Mesothelial cell of epicardium (in vitro differentiated cells): ENCODE measurements at regions not wholly inside any gene's neighbourhood (a gene's known extent, or its start where the extent isn't known, plus 50 kb on each side); places are given as distances from the start of the nearest gene placed in this dataset.

Experiments
- DNase-seq, 2 experiments: peaks; one replicate each; pipeline ENCODE4 v3.0.0; 2021; ENCODE audit warnings: low spot score in 2 of 2; ENCODE audit not compliant: unreplicated experiment in 2 of 2
- H3K27ac Mint-ChIP-seq: 2 replicates; pipeline ENCODE4 v1.8.0; 2021; ENCODE audit warnings: mixed read lengths
- H3K27me3 Mint-ChIP-seq: 2 replicates; pipeline ENCODE4 v1.8.0; 2021; ENCODE audit warnings: low read depth, mixed read lengths
- H3K36me3 Mint-ChIP-seq: 2 replicates; pipeline ENCODE4 v1.8.0; 2021; ENCODE audit warnings: mixed read lengths
- H3K4me1 Mint-ChIP-seq: 2 replicates; pipeline ENCODE4 v1.8.0; 2021; ENCODE audit warnings: mixed read lengths
- H3K4me3 Mint-ChIP-seq: 2 replicates; pipeline ENCODE4 v1.8.0; 2021; ENCODE audit warnings: mild to moderate bottlenecking, moderate library complexity, mixed read lengths
- H3K9me3 Mint-ChIP-seq: 2 replicates; pipeline ENCODE4 v1.8.0; 2021; ENCODE audit warnings: mixed read lengths
- CTCF ChIP-seq: fragments of 200-600 bp; sonication (generic); IDR thresholded peaks from one replicate; pipeline ENCODE4 v1.5.0; 2021; ENCODE audit warnings: antibody characterized with exemption; ENCODE audit not compliant: unreplicated experiment

- Mint-ChIP-seq H3K27me3 (no peaks in the 10 kb centered on the region), H3K4me3 (no peak overlapping the region), H3K27ac (no peak overlapping the region), H3K36me3 (no peaks in the 10 kb centered on the region), H3K9me3 (no peaks in the 10 kb centered on the region), H3K4me1 (peaks cover 3% of the 10 kb centered on the region)
- no peak for DNase-seq
- TF ChIP-seq CTCF, result no peak
These were observed 64.5 kb upstream of the DST start for GRCh38 chr6:56706981-56707726.

- Mint-ChIP-seq H3K4me3 (no peak overlapping the region), H3K4me1 (peaks cover 4% of the 10 kb centered on the region), H3K27me3 (no peaks in the 10 kb centered on the region), H3K27ac (no peak overlapping the region), H3K36me3 (peaks cover 11% of the 10 kb centered on the region), H3K9me3 (no peaks in the 10 kb centered on the region)
- DNase-seq, result no peak
- peak; percentile 43 for TF ChIP-seq CTCF
These were observed 56.5 kb upstream of the DST start for GRCh38 chr6:56699066-56699654.

- Mint-ChIP-seq H3K9me3 (no peaks in the 10 kb centered on the region), H3K4me3 (no peak overlapping the region), H3K27ac (no peak overlapping the region), H3K36me3 (peaks cover 11% of the 10 kb centered on the region), H3K4me1 (peaks cover 21% of the 10 kb centered on the region), H3K27me3 (no peaks in the 10 kb centered on the region)
- DNase-seq, result no peak
- TF ChIP-seq CTCF, result no peak
These were observed 53.0 kb upstream of the DST start for GRCh38 chr6:56695702-56696101.

GRCh38 chr6:56694002-56694401 lies 51.3 kb upstream of the DST start:
- no peak overlapping the region for H3K4me3 Mint-ChIP-seq
- peaks cover 11% of the 10 kb centered on the region for H3K36me3 Mint-ChIP-seq
- no peak overlapping the region for H3K27ac Mint-ChIP-seq
- H3K4me1 Mint-ChIP-seq, result peaks cover 26% of the 10 kb centered on the region
- no peaks in the 10 kb centered on the region for H3K9me3 Mint-ChIP-seq
- no peak for TF ChIP-seq CTCF
- no peak for DNase-seq
- H3K27me3 Mint-ChIP-seq, result no peaks in the 10 kb centered on the region

GRCh38 chr6:56693246-56693607 lies 50.5 kb upstream of the DST start:
- peak overlapping the region; percentile 60 for H3K27ac Mint-ChIP-seq
- H3K27me3 Mint-ChIP-seq, result no peaks in the 10 kb centered on the region
- no peaks in the 10 kb centered on the region for H3K9me3 Mint-ChIP-seq
- no peak for DNase-seq
- peaks cover 11% of the 10 kb centered on the region for H3K36me3 Mint-ChIP-seq
- peak overlapping the region; percentile 5 for H3K4me3 Mint-ChIP-seq
- peaks cover 25% of the 10 kb centered on the region for H3K4me1 Mint-ChIP-seq
- TF ChIP-seq CTCF, result no peak
